Neural crest cell (in vitro differentiated cells): ENCODE measurements at regions not wholly inside any gene's neighbourhood (a gene's known extent, or its start where the extent isn't known, plus 50 kb on each side); places are given as distances from the start of the nearest gene placed in this dataset.
"Not testable (repeated sequence)": the region's sequence is repeated elsewhere in the genome, so short reads cannot be mapped to it uniquely, and the experiment has no call there.

Experiments
- DNase-seq: peaks from one replicate; pipeline ENCODE4 v3.0.0; 2021; ENCODE audit warnings: low read depth, mixed read lengths, low spot score
- H3K27ac Mint-ChIP-seq: one replicate; pipeline ENCODE4 v1.8.0; 2021; ENCODE audit warnings: mild to moderate bottlenecking, mixed read lengths; ENCODE audit not compliant: unreplicated experiment
- H3K27me3 Mint-ChIP-seq: 2 replicates; pipeline ENCODE4 v1.8.0; 2021; ENCODE audit warnings: low read depth, mild to moderate bottlenecking, mixed read lengths
- H3K36me3 Mint-ChIP-seq: 2 replicates; pipeline ENCODE4 v1.8.0; 2021; ENCODE audit warnings: low read depth, mild to moderate bottlenecking, mixed read lengths
- H3K4me1 Mint-ChIP-seq: 2 replicates; pipeline ENCODE4 v1.8.0; 2021; ENCODE audit warnings: mixed read lengths
- H3K4me3 Mint-ChIP-seq: one replicate; pipeline ENCODE4 v1.8.0; 2021; ENCODE audit warnings: mild to moderate bottlenecking, mixed read lengths
- H3K9me3 Mint-ChIP-seq: 2 replicates; pipeline ENCODE4 v1.8.0; 2021; ENCODE audit warnings: mixed read lengths
- CTCF ChIP-seq: fragments of 200-600 bp; sonication (generic); conservative IDR thresholded peaks from 2 replicates; pipeline ENCODE4 v1.5.0; 2021; ENCODE audit warnings: antibody characterized with exemption, mild to moderate bottlenecking

DNA sequence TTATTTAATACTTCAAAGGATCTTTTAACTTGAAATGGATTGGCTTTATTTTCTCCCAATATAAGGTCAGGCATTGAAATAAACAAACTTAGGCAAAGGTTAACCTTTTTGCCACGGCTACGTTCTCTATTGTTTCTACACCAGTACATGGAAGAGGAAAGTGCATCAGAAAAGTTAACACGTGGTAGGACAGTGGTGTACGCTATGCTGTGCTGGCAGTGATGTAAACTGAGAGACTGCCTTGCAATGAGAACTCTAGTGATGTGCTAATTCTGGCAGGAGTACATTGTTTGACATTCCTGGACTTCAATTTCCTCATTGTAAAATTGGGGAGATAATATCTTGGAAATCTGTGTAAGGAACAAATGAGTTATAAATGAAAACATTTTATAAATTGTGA, 208.2 kb downstream of the TMA16 start:
- H3K9me3 Mint-ChIP-seq = no peaks in the 10 kb centered on the region
- no peak for DNase-seq
- no peaks in the 10 kb centered on the region for H3K4me1 Mint-ChIP-seq
- no peak overlapping the region for H3K4me3 Mint-ChIP-seq
- no peak for TF ChIP-seq CTCF
- H3K27me3 Mint-ChIP-seq = no peaks in the 10 kb centered on the region
- H3K27ac Mint-ChIP-seq = no peak overlapping the region
- H3K36me3 Mint-ChIP-seq = no peaks in the 10 kb centered on the region

DNA sequence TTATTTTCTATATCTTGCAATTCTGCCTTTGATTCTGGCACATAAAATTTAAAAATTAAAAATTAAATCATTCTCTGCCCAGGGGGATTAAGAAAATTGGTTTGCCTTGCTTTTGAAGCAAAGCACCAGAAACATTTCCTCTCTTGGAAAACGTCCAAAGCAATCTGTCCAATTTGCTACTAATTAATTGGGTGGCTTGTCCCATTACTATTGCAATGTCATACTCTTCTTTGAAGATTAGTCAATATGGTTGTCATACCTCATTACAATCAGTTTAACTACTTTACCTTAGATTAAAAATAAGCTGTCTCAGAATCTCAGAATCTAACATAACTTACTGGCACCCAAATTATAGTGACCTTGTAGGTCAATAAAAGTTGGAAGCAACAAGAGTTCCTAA, 208.8 kb downstream of the TMA16 start:
- H3K4me3 Mint-ChIP-seq = no peak overlapping the region

GRCh38 chr4:163707873-163708272, 213.4 kb downstream of the TMA16 start:
- Mint-ChIP-seq H3K36me3 (no peaks in the 10 kb centered on the region), H3K27me3 (no peaks in the 10 kb centered on the region), H3K27ac (no peak overlapping the region), H3K4me1 (no peaks in the 10 kb centered on the region), H3K4me3 (no peak overlapping the region), H3K9me3 (no peaks in the 10 kb centered on the region)
- no peak for TF ChIP-seq CTCF
- DNase-seq = no peak

More for the DNA sequence above, 208.8 kb downstream of the TMA16 start:
- no peaks in the 10 kb centered on the region for H3K9me3 Mint-ChIP-seq
- no peak overlapping the region for H3K27ac Mint-ChIP-seq
- H3K27me3 Mint-ChIP-seq = no peaks in the 10 kb centered on the region
- H3K36me3 Mint-ChIP-seq = no peaks in the 10 kb centered on the region
- no peak for TF ChIP-seq CTCF
- no peak for DNase-seq
- H3K4me1 Mint-ChIP-seq = no peaks in the 10 kb centered on the region

DNA sequence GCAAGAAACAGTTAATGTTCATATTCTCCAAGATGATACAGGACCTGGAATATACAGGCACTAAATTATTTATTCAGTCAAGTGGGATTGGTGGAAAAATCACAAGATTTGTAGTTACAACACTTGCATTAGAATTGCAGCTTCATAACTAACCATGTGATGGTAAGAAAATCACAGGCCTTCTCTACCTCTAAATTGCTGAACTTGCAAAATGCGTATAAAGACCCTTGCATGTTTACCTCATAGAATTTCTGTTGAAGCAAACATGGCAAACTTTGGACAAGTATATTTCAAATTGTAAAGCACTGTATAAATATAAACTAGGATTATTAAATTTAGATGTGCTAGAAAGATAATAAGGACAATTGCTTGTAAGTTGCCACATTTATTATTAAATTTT, 215.1 kb downstream of the TMA16 start:
- Mint-ChIP-seq H3K9me3 (no peaks in the 10 kb centered on the region), H3K27ac (no peak overlapping the region), H3K27me3 (no peaks in the 10 kb centered on the region), H3K4me1 (no peaks in the 10 kb centered on the region), H3K4me3 (no peak overlapping the region), H3K36me3 (no peaks in the 10 kb centered on the region)
- TF ChIP-seq CTCF = no peak
- DNase-seq = no peak

DNA sequence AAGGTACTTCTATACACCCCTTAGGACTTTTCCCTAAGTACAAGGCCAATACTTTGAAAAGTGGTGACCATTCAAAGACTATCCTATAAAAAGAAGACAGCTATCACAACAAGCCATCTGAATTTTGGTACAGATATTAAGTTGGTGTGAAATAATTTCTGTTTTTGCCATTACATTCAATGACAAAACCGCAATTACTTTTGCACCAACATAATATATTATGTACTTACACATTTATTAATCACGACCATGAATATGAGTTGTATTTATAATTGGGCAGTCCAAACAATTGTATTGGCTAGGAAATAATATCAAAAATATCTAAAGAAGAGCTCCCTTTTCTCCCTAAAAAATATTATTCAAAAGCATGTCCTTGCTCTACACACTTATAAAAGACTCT, 215.7 kb downstream of the TMA16 start:
- Mint-ChIP-seq H3K27ac (no peak overlapping the region), H3K4me3 (no peak overlapping the region), H3K4me1 (no peaks in the 10 kb centered on the region), H3K9me3 (no peaks in the 10 kb centered on the region), H3K27me3 (no peaks in the 10 kb centered on the region), H3K36me3 (no peaks in the 10 kb centered on the region)
- TF ChIP-seq CTCF = no peak
- no peak for DNase-seq

DNA sequence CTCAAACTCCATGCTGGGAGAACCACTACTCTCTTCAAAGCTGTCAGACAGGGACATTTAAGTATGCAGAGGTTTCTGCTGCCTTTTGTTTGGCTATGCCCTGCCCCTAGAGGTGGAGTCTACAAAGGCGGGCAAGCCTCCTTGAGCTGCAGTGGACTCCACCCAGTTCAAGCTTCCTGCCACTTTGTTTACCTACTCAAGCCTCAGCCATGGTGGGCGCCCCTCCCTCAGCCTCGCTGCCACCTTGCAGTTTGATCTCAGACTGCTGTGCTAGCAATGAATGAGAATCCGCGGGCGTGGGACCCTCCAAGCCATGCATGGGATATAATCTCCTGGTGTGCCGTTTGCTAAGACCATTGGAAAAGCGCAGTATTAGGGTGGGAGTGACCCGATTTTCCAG, 230.0 kb downstream of the TMA16 start:
- H3K27me3 Mint-ChIP-seq, H3K4me3 Mint-ChIP-seq, H3K36me3 Mint-ChIP-seq, H3K4me1 Mint-ChIP-seq, H3K27ac Mint-ChIP-seq, DNase-seq: not testable (repeated sequence)
- peaks cover 11% of the 10 kb centered on the region for H3K9me3 Mint-ChIP-seq
